Fibroblast of the aortic adventitia (primary cell): ENCODE measurements at regions not wholly inside any gene's neighbourhood (a gene's known extent, or its start where the extent isn't known, plus 50 kb on each side); places are given as distances from the start of the nearest gene placed in this dataset.

Experiments used
- DNase-seq: peaks from one replicate; pipeline ENCODE4 v3.0.0-alpha.2; 2010; ENCODE audit warnings: low read depth
- H3K4me3 ChIP-seq: 2 replicates; pipeline ENCODE4 v1.5.1; 2011; ENCODE audit warnings: low read depth, mild to moderate bottlenecking, control low read depth, low read length, moderate library complexity
- CTCF ChIP-seq: IDR thresholded peaks from 2 replicates; pipeline ENCODE4 v1.5.1; 2011; ENCODE audit warnings: mild to moderate bottlenecking, low read length, control low read depth, inconsistent platforms; ENCODE audit not compliant: insufficient read depth

- DNase-seq, result no peak
- TF ChIP-seq CTCF, result no peak
- H3K4me3 ChIP-seq, result no peak overlapping the region
These were observed 493.3 kb downstream of the MAFB start for GRCh38 chr20:40195742-40196141.

- H3K4me3 ChIP-seq, result no peak overlapping the region
- no peak for DNase-seq
- no peak for TF ChIP-seq CTCF
These were observed 496.5 kb downstream of the MAFB start for GRCh38 chr20:40192529-40192928.

GRCh38 chr20:40192081-40192480, 497.0 kb downstream of the MAFB start:
- no peak for TF ChIP-seq CTCF
- no peak for DNase-seq
- no peak overlapping the region for H3K4me3 ChIP-seq

- DNase-seq, result no peak
- no peak overlapping the region for H3K4me3 ChIP-seq
- TF ChIP-seq CTCF, result no peak
These were observed 497.5 kb downstream of the MAFB start for GRCh38 chr20:40191573-40191972.

- no peak overlapping the region for H3K4me3 ChIP-seq
- DNase-seq, result no peak
- TF ChIP-seq CTCF, result no peak
These were observed 499.4 kb downstream of the MAFB start for GRCh38 chr20:40189621-40190020.

GRCh38 chr20:40188319-40188718, 500.7 kb downstream of the MAFB start:
- DNase-seq, result no peak
- TF ChIP-seq CTCF, result no peak

GRCh38 chr20:40186826-40187225, 502.2 kb downstream of the MAFB start:
- TF ChIP-seq CTCF, result no peak
- no peak overlapping the region for H3K4me3 ChIP-seq
- no peak for DNase-seq

More at GRCh38 chr20:40188319-40188718, 500.7 kb downstream of the MAFB start:
- no peak overlapping the region for H3K4me3 ChIP-seq
